Amniotic epithelial cell (primary cell): ENCODE measurements at regions not wholly inside any gene's neighbourhood (a gene's known extent, or its start where the extent isn't known, plus 50 kb on each side); places are given as distances from the start of the nearest gene placed in this dataset.

ENCODE experiments used
- DNase-seq: peaks from one replicate; pipeline ENCODE4 v3.0.0-alpha.2; 2010; ENCODE audit warnings: low read depth

- no peak for DNase-seq
Measured at GRCh38 chrX:134747006-134747405, 50.0 kb downstream of the PABIR2 start.

GRCh38 chrX:134746410-134746785 lies 50.6 kb downstream of the PABIR2 start:
- no peak for DNase-seq

- no peak for DNase-seq
Measured at GRCh38 chrX:134745636-134746409, 51.2 kb downstream of the PABIR2 start.

GRCh38 chrX:134743091-134743490 lies 53.9 kb downstream of the PABIR2 start:
- no peak for DNase-seq

GRCh38 chrX:134742573-134742972 lies 54.4 kb downstream of the PABIR2 start:
- DNase-seq, result no peak

GRCh38 chrX:134741746-134742145 lies 55.3 kb downstream of the PABIR2 start:
- DNase-seq, result no peak

- no peak for DNase-seq
Measured at GRCh38 chrX:134738986-134739740, 57.8 kb downstream of the PABIR2 start.

GRCh38 chrX:134738445-134738844 lies 58.6 kb downstream of the PABIR2 start:
- no peak for DNase-seq

GRCh38 chrX:134737721-134738369 lies 59.2 kb downstream of the PABIR2 start:
- DNase-seq, result no peak

- no peak for DNase-seq
Measured at GRCh38 chrX:134737061-134737460, 59.9 kb downstream of the PABIR2 start.

- no peak for DNase-seq
Measured at GRCh38 chrX:134736356-134736755, 60.6 kb downstream of the PABIR2 start.

GRCh38 chrX:134735015-134735414 lies 62.0 kb downstream of the PABIR2 start:
- no peak for DNase-seq

- peak; percentile 94 for DNase-seq
Measured at GRCh38 chrX:134734466-134734952, 62.5 kb downstream of the PABIR2 start.

GRCh38 chrX:134733591-134733990 lies 63.4 kb downstream of the PABIR2 start:
- no peak for DNase-seq

- peak; percentile 97 for DNase-seq
Measured at GRCh38 chrX:134732676-134733075, 64.3 kb downstream of the PABIR2 start.

- DNase-seq, result peak; percentile 83
Measured at GRCh38 chrX:134732152-134732551, 64.9 kb downstream of the PABIR2 start.

GRCh38 chrX:134727363-134727762 lies 69.1 kb upstream of the PLAC1 start:
- no peak for DNase-seq

GRCh38 chrX:134725103-134725690 lies 66.9 kb upstream of the PLAC1 start:
- DNase-seq, result no peak

- no peak for DNase-seq
Measured at GRCh38 chrX:134721766-134722532, 63.7 kb upstream of the PLAC1 start.

- peak; percentile 49 for DNase-seq
Measured at GRCh38 chrX:134718966-134719317, 60.7 kb upstream of the PLAC1 start.

GRCh38 chrX:134718105-134718965 lies 60.1 kb upstream of the PLAC1 start:
- peak; percentile 92 for DNase-seq
